ENCODE measurements at regions not wholly inside any gene's neighbourhood (a gene's known extent, or its start where the extent isn't known, plus 50 kb on each side); places are given as distances from the start of the nearest gene placed in this dataset.
"Not testable (repeated sequence)": the region's sequence is repeated elsewhere in the genome, so short reads cannot be mapped to it uniquely, and the experiment has no call there.

GRCh38 chr7:93707249-93707648, 132.7 kb upstream of the CALCR start:
- no peak for TF ChIP-seq CTCF (IDR thresholded peaks at IDR 0.05)
- DNase-seq (ENCODE audit: low spot score) (no peak), ATAC-seq (ENCODE audit: low FRiP score) (no peak)

GRCh38 chr7:93706162-93706561, 131.6 kb upstream of the CALCR start:
- ATAC-seq (ENCODE audit: low FRiP score); DNase-seq (ENCODE audit: low spot score): not testable (repeated sequence)

- DNase-seq (ENCODE audit: low spot score) (no peak), ATAC-seq (ENCODE audit: low FRiP score) (no peak)
- no peak for TF ChIP-seq CTCF (IDR thresholded peaks at IDR 0.05)
These were observed 129.7 kb upstream of the CALCR start for GRCh38 chr7:93704217-93704616.

GRCh38 chr7:93697901-93698300, 123.4 kb upstream of the CALCR start:
- ATAC-seq (ENCODE audit: low FRiP score) (no peak), DNase-seq (ENCODE audit: low spot score) (no peak)
- TF ChIP-seq CTCF (IDR thresholded peaks at IDR 0.05): no peak

DNA sequence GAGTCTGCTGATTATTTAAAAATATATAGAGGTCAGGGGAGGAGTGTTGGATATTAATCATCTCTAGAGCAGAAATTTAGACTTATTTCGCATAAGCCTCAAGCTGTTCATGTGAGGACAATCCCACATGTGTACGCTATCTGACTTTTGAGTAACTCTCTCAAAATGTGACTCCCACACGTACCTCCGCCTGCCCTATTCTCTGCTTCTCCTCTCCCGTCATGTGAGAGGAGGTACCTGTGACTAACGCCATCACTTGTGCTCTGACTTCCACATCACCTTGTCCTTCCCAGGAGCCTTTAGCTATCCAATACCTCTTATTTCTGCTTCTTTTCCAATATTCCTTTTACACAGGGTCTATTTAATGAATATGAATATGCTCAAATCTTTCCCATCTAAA, 119.3 kb upstream of the CALCR start:
- ATAC-seq (ENCODE audit: low FRiP score): no peak
- no peak for DNase-seq (ENCODE audit: low spot score)
- TF ChIP-seq CTCF (IDR thresholded peaks at IDR 0.05): no peak

GRCh38 chr7:93690021-93690420, 115.5 kb upstream of the CALCR start:
- ATAC-seq (ENCODE audit: low FRiP score) (no peak), DNase-seq (ENCODE audit: low spot score) (no peak)

DNA sequence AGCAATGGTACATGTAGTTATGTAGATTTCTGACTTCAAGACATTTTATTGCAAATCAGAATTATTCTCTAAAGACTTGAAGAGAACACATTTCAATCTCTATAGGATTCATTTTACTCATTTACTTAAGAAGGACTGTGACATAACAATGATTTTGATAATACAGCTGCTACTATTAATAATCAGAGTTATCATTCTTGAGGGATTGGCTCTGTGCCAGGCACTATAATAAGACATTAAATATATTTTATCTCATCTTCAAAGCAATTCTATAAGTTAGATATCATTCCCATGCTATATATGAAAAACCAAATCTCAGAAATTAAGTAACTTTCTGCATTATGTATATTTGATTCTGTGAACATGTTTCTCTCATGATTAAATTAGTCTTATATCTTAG, 103.7 kb upstream of the CALCR start:
- DNase-seq (ENCODE audit: low spot score) (no peak), ATAC-seq (ENCODE audit: low FRiP score) (no peak)
- TF ChIP-seq CTCF (IDR thresholded peaks at IDR 0.05): no peak

More at GRCh38 chr7:93690021-93690420, 115.5 kb upstream of the CALCR start:
- no peak for TF ChIP-seq CTCF (IDR thresholded peaks at IDR 0.05)
